IMR-90 (cell line): ENCODE measurements at regions not wholly inside any gene's neighbourhood (a gene's known extent, or its start where the extent isn't known, plus 50 kb on each side); places are given as distances from the start of the nearest gene placed in this dataset.

Experiments used
- BHLHE40 ChIP-seq: fragments of 150-350 bp; IDR thresholded peaks from 2 replicates; pipeline ENCODE4 v1.6.1; 2016; ENCODE audit warnings: mild to moderate bottlenecking, low read depth, low read length
- CEBPB ChIP-seq: IDR thresholded peaks from 2 replicates; pipeline ENCODE4 v1.6.1; 2012; ENCODE audit warnings: low read depth, low read length, improper control_type of control experiment
- CHD1 ChIP-seq: IDR thresholded peaks from 2 replicates; pipeline ENCODE4 v1.6.1; 2012; ENCODE audit warnings: low read depth, low read length, improper control_type of control experiment
- FOS ChIP-seq: fragments of 150-350 bp; IDR thresholded peaks from 2 replicates; pipeline ENCODE4 v1.6.1; 2016; ENCODE audit warnings: low read depth, low read length
- MAFK ChIP-seq: IDR thresholded peaks from 2 replicates; pipeline ENCODE4 v1.6.1; 2012; ENCODE audit warnings: low read depth, low read length, improper control_type of control experiment
- MAZ ChIP-seq: IDR thresholded peaks from 2 replicates; pipeline ENCODE4 v1.6.1; 2012; ENCODE audit warnings: low read depth, mild to moderate bottlenecking, low read length, improper control_type of control experiment, moderate library complexity, borderline replicate concordance
- MXI1 ChIP-seq: IDR thresholded peaks from 2 replicates; pipeline ENCODE4 v1.6.1; 2012; ENCODE audit warnings: low read depth, mild to moderate bottlenecking, low read length, moderate library complexity, borderline replicate concordance
- NFE2L2 ChIP-seq: fragments of 150-350 bp; IDR thresholded peaks from 2 replicates; pipeline ENCODE4 v1.6.1; 2016; ENCODE audit warnings: low read depth, mild to moderate bottlenecking, low read length
- POLR2A ChIP-seq: IDR thresholded peaks from 2 replicates; pipeline ENCODE4 v1.6.1; 2012; ENCODE audit warnings: mild to moderate bottlenecking, low read depth, low read length
- RAD21 ChIP-seq: IDR thresholded peaks from 2 replicates; pipeline ENCODE4 v1.6.1; 2012; ENCODE audit warnings: low read length, improper control_type of control experiment
- SMC3 ChIP-seq: fragments of 150-350 bp; IDR thresholded peaks from 2 replicates; pipeline ENCODE4 v1.6.1; 2016; ENCODE audit warnings: low read depth, mild to moderate bottlenecking, antibody characterized with exemption, low read length, moderate library complexity
- TF ChIP-seq, protein P1 (sequence below): conservative IDR thresholded peaks from 2 replicates; pipeline ENCODE4 v1.5.1; 2012; ENCODE audit warnings: mild to moderate bottlenecking, low read depth, low read length, improper control_type of control experiment
- TF ChIP-seq, protein P2 (sequence below): fragments of 150-350 bp; IDR thresholded peaks from 2 replicates; pipeline ENCODE4 v1.6.1; 2016; ENCODE audit warnings: low read depth, mild to moderate bottlenecking, low read length, moderate library complexity, borderline replicate concordance
- TF ChIP-seq, protein P3 (sequence below): fragments of 150-350 bp; IDR thresholded peaks from 2 replicates; pipeline ENCODE4 v1.6.1; 2017; ENCODE audit warnings: mild to moderate bottlenecking, antibody characterized with exemption, low read length, low read depth

DNA sequence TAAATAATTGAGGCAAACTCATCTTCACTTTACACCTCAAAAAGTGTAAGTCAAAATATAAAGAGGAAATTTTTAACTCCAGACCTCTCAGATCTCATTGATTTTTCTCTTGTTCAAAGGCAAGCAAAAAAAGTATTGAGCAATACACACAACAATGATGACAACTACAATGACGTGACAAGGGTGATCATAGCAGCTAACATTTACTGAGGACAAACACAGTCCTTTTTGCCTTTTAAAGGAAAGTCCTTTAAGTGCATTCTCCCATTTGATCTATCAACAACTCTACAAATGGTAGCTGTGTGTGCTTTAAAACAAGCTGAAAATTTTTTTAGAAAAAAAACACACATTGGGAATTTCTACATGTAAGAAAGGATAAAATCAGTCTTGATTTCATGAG is 123.5 kb upstream of the CTAGE1 start:
- TF ChIP-seq, protein P1, sequence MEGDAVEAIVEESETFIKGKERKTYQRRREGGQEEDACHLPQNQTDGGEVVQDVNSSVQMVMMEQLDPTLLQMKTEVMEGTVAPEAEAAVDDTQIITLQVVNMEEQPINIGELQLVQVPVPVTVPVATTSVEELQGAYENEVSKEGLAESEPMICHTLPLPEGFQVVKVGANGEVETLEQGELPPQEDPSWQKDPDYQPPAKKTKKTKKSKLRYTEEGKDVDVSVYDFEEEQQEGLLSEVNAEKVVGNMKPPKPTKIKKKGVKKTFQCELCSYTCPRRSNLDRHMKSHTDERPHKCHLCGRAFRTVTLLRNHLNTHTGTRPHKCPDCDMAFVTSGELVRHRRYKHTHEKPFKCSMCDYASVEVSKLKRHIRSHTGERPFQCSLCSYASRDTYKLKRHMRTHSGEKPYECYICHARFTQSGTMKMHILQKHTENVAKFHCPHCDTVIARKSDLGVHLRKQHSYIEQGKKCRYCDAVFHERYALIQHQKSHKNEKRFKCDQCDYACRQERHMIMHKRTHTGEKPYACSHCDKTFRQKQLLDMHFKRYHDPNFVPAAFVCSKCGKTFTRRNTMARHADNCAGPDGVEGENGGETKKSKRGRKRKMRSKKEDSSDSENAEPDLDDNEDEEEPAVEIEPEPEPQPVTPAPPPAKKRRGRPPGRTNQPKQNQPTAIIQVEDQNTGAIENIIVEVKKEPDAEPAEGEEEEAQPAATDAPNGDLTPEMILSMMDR: no peak
- TF ChIP-seq NFE2L2 (no peak), POLR2A (no peak), MAZ (no peak), SMC3 (no peak), CEBPB (peak; percentile 79), FOS (no peak), RAD21 (no peak), MXI1 (no peak), BHLHE40 (no peak), MAFK (no peak), CHD1 (no peak)
- TF ChIP-seq, protein P2, sequence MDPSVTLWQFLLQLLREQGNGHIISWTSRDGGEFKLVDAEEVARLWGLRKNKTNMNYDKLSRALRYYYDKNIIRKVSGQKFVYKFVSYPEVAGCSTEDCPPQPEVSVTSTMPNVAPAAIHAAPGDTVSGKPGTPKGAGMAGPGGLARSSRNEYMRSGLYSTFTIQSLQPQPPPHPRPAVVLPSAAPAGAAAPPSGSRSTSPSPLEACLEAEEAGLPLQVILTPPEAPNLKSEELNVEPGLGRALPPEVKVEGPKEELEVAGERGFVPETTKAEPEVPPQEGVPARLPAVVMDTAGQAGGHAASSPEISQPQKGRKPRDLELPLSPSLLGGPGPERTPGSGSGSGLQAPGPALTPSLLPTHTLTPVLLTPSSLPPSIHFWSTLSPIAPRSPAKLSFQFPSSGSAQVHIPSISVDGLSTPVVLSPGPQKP: no peak
- TF ChIP-seq, protein P3, sequence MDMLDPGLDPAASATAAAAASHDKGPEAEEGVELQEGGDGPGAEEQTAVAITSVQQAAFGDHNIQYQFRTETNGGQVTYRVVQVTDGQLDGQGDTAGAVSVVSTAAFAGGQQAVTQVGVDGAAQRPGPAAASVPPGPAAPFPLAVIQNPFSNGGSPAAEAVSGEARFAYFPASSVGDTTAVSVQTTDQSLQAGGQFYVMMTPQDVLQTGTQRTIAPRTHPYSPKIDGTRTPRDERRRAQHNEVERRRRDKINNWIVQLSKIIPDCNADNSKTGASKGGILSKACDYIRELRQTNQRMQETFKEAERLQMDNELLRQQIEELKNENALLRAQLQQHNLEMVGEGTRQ: no peak
